Endodermal cell (in vitro differentiated cells): ENCODE measurements at regions not wholly inside any gene's neighbourhood (a gene's known extent, or its start where the extent isn't known, plus 50 kb on each side); places are given as distances from the start of the nearest gene placed in this dataset.

Experiments
- DNase-seq: peaks from one replicate; pipeline ENCODE4 v3.0.0-alpha.2; 2017
- H3K27ac ChIP-seq: 2 replicates; pipeline ENCODE4 v1.5.1; 2013; ENCODE audit warnings: mild to moderate bottlenecking, low read depth, low read length, moderate library complexity
- H3K27me3 ChIP-seq: 2 replicates; pipeline ENCODE4 v1.6.1; 2013; ENCODE audit warnings: mild to moderate bottlenecking, low read length, moderate library complexity; ENCODE audit not compliant: insufficient read depth, control insufficient read depth, poor library complexity, severe bottlenecking
- H3K36me3 ChIP-seq: 2 replicates; pipeline ENCODE4 v1.7.0; 2013; ENCODE audit warnings: mild to moderate bottlenecking, low read length, moderate library complexity; ENCODE audit not compliant: control insufficient read depth, insufficient read depth
- H3K4me1 ChIP-seq: one replicate; pipeline ENCODE4 v1.7.0; 2013; ENCODE audit warnings: low read length; ENCODE audit not compliant: control insufficient read depth, insufficient read depth
- H3K4me3 ChIP-seq: 2 replicates; pipeline ENCODE4 v1.5.1; 2013; ENCODE audit warnings: mild to moderate bottlenecking, low read length, moderate library complexity
- H3K9ac ChIP-seq: 2 replicates; pipeline ENCODE4 v1.6.1; 2013; ENCODE audit warnings: mild to moderate bottlenecking, low read length, moderate library complexity; ENCODE audit not compliant: poor library complexity, severe bottlenecking; ENCODE audit errors: extremely low read depth
- H3K9me3 ChIP-seq: 2 replicates; pipeline ENCODE4 v1.6.1; 2013; ENCODE audit warnings: mild to moderate bottlenecking, low read length, moderate library complexity; ENCODE audit not compliant: control insufficient read depth
- H3K27ac Mint-ChIP-seq: 2 replicates; pipeline ENCODE4 v1.8.0; 2020; ENCODE audit warnings: mixed read lengths
- H3K27me3 Mint-ChIP-seq: 2 replicates; pipeline ENCODE4 v1.8.0; 2021; ENCODE audit warnings: mild to moderate bottlenecking, mixed read lengths; ENCODE audit not compliant: insufficient read depth
- H3K36me3 Mint-ChIP-seq: 2 replicates; pipeline ENCODE4 v1.8.0; 2020; ENCODE audit warnings: low read depth, mixed read lengths
- H3K4me1 Mint-ChIP-seq: 2 replicates; pipeline ENCODE4 v1.8.0; 2020; ENCODE audit warnings: mixed read lengths
- H3K4me3 Mint-ChIP-seq: 2 replicates; pipeline ENCODE4 v1.8.0; 2020; ENCODE audit warnings: mild to moderate bottlenecking, moderate library complexity, mixed read lengths
- H3K9me3 Mint-ChIP-seq: 2 replicates; pipeline ENCODE4 v1.8.0; 2020; ENCODE audit warnings: mild to moderate bottlenecking, mixed read lengths
- WGBS, 2 experiments: methylation state at CpG; one replicate each; pipeline versions ENCODE4 v1.1.5 to v1.1.7; 2013; ENCODE audit warnings: missing lambda C conversion rate in 2 of 2, mixed read lengths in 1 of 2; ENCODE audit not compliant: insufficient coverage in 1 of 2, insufficient read length in 1 of 2; 5-methylcytosine and 5-hydroxymethylcytosine counted together
- TF ChIP-seq, protein P1 (sequence below): fragments of 200-600 bp; sonication (generic); conservative IDR thresholded peaks from 2 replicates; pipeline ENCODE4 v1.5.0; 2021; ENCODE audit warnings: antibody characterized with exemption, mild to moderate bottlenecking

DNA sequence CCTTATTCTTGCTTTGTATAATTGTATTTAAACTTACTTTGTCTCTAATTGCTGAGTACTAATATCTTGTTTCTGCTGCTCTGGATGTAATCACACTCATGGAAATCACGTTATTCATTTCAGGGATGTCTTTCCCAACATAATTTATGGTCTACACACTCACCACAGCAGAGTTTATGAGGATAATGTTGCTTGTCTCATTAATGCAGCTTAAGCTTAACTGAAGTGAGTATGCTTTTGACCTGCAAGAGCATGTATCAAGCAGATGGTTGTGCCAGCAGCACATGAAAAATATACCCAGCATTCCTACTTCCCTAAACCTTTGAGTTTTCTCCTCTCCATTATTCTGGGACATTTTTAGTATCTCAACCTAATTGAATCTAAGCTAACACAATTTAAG, 1080.9 kb downstream of the SLITRK5 start:
- Mint-ChIP-seq H3K4me3 (no peak overlapping the region), H3K36me3 (no peaks in the 10 kb centered on the region), H3K4me1 (no peaks in the 10 kb centered on the region), H3K9me3 (no peaks in the 10 kb centered on the region), H3K27me3 (no peaks in the 10 kb centered on the region), H3K27ac (no peak overlapping the region)
- TF ChIP-seq, protein P1, sequence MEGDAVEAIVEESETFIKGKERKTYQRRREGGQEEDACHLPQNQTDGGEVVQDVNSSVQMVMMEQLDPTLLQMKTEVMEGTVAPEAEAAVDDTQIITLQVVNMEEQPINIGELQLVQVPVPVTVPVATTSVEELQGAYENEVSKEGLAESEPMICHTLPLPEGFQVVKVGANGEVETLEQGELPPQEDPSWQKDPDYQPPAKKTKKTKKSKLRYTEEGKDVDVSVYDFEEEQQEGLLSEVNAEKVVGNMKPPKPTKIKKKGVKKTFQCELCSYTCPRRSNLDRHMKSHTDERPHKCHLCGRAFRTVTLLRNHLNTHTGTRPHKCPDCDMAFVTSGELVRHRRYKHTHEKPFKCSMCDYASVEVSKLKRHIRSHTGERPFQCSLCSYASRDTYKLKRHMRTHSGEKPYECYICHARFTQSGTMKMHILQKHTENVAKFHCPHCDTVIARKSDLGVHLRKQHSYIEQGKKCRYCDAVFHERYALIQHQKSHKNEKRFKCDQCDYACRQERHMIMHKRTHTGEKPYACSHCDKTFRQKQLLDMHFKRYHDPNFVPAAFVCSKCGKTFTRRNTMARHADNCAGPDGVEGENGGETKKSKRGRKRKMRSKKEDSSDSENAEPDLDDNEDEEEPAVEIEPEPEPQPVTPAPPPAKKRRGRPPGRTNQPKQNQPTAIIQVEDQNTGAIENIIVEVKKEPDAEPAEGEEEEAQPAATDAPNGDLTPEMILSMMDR, result no peak
- Histone ChIP-seq H3K9ac (no peak overlapping the region), H3K36me3 (no peaks in the 10 kb centered on the region), H3K27ac (no peak overlapping the region), H3K4me1 (no peaks in the 10 kb centered on the region), H3K27me3 (no peaks in the 10 kb centered on the region), H3K4me3 (no peak overlapping the region), H3K9me3 (no peaks in the 10 kb centered on the region)
- no peak for DNase-seq
- WGBS, 2 experiments, result 83 to 100% methylated on average over 1 of the region's 1 CpG

DNA sequence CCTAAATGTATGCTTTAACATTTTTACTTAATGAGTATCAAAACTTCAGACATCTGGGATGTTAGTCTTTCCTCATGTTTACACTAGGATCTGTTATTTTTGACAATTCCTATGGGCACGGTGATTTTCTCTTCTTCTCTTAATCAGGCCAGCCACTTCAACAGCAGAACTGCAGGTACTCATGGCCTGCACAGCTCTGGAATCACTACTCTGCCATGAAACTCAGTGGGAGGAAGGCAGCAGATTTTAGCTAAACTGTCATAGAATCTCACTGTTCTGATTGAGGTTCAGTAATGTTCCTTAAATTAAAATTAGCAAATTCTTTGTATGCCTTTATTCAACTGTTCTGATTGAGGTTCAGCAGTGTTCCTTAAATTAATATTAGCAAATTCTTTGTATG, 1083.0 kb downstream of the SLITRK5 start:
- no peaks in the 10 kb centered on the region for H3K27me3 ChIP-seq
- Mint-ChIP-seq H3K27ac (no peak overlapping the region), H3K4me1 (no peaks in the 10 kb centered on the region), H3K4me3 (no peak overlapping the region), H3K9me3 (no peaks in the 10 kb centered on the region), H3K36me3 (no peaks in the 10 kb centered on the region), H3K27me3 (no peaks in the 10 kb centered on the region)
- no peaks in the 10 kb centered on the region for H3K9me3 ChIP-seq
- H3K27ac ChIP-seq, result no peak overlapping the region
- WGBS, 2 experiments, result 89 to 100% methylated on average over 1 of the region's 1 CpG
- no peaks in the 10 kb centered on the region for H3K36me3 ChIP-seq
- no peak overlapping the region for H3K9ac ChIP-seq
- DNase-seq, result no peak
- TF ChIP-seq, protein P1, result no peak
- H3K4me1 ChIP-seq, result no peaks in the 10 kb centered on the region
- H3K4me3 ChIP-seq, result no peak overlapping the region

GRCh38 chr13:88761145-88761544, 1090.0 kb downstream of the SLITRK5 start:
- Histone ChIP-seq H3K9me3 (no peaks in the 10 kb centered on the region), H3K27ac (no peak overlapping the region), H3K36me3 (no peaks in the 10 kb centered on the region), H3K27me3 (no peaks in the 10 kb centered on the region), H3K4me3 (no peak overlapping the region), H3K4me1 (peaks cover 6% of the 10 kb centered on the region), H3K9ac (no peak overlapping the region)
- TF ChIP-seq, protein P1, result peak; percentile 49
- Mint-ChIP-seq H3K36me3 (no peaks in the 10 kb centered on the region), H3K4me1 (peaks cover 15% of the 10 kb centered on the region), H3K27ac (no peak overlapping the region), H3K27me3 (peaks cover 3% of the 10 kb centered on the region), H3K9me3 (no peaks in the 10 kb centered on the region), H3K4me3 (no peak overlapping the region)
- WGBS, 2 experiments, result 88% methylated on average over 1 to 4 of the region's 4 CpGs
- DNase-seq, result no peak
